B cell (primary cell): ENCODE measurements at regions not wholly inside any gene's neighbourhood (a gene's known extent, or its start where the extent isn't known, plus 50 kb on each side); places are given as distances from the start of the nearest gene placed in this dataset.

ENCODE experiments used
- ATAC-seq: fragments of 200-7000 bp; cut with Tn5 transposase; one replicate; pipeline ENCODE4 v1.10.0; 2021; ENCODE audit warnings: low read depth, mild to moderate bottlenecking, moderate number of reproducible peaks, moderate library complexity
- CTCF ChIA-PET: fragments of 350-600 bp; sonication (Branson Sonifier 250); formaldehyde crosslinking; loops from one replicate; lab custom pipeline; 2021; ENCODE audit warnings: antibody characterized with exemption, inconsistent platforms; lab: Charles Lee
- POLR2A ChIA-PET: fragments of 350-600 bp; sonication (Branson Sonifier 250); formaldehyde crosslinking; loops from one replicate; lab custom pipeline; 2021; ENCODE audit warnings: antibody characterized with exemption; lab: Charles Lee
- DNase-seq: peaks from one replicate; pipeline ENCODE4 v3.0.0; 2013
- H2AFZ ChIP-seq: 2 replicates; pipeline ENCODE4 v1.6.1; 2012; ENCODE audit warnings: mild to moderate bottlenecking, low read depth, low read length; ENCODE audit not compliant: insufficient read depth, poor library complexity, severe bottlenecking
- H3K27ac ChIP-seq, 2 donors: 1 replicate in 1 of 2; 2 replicates in 1 of 2; pipeline ENCODE4 v1.5.1; 2012 to 2013; ENCODE audit warnings: low read length in 2 of 2, mild to moderate bottlenecking in 2 of 2, moderate library complexity in 1 of 2
- H3K27me3 ChIP-seq, 4 experiments: fragments of 200-600 bp in 1 of 4; sonication (generic) in 1 of 4; replicated peaks in 1 of 4; 1 replicate in 2 of 4; 2 replicates in 2 of 4; pipeline versions ENCODE4 v1.6.1 to v1.7.0; 2013 to 2016; ENCODE audit warnings: low read length in 3 of 4, mild to moderate bottlenecking in 2 of 4, mixed read lengths in 1 of 4, moderate library complexity in 1 of 4; ENCODE audit not compliant: insufficient read depth in 4 of 4, control insufficient read depth in 3 of 4; ENCODE audit errors: control extremely low read depth in 1 of 4
- H3K36me3 ChIP-seq, 2 experiments: replicated peaks in 1 of 2; 1 replicate in 1 of 2; 2 replicates in 1 of 2; pipeline versions ENCODE4 v1.6.1 to v1.7.1; 2013; ENCODE audit warnings: low read length in 1 of 2; ENCODE audit not compliant: insufficient read depth in 2 of 2, control insufficient read depth in 1 of 2; ENCODE audit errors: control extremely low read depth in 1 of 2, extremely low read depth in 1 of 2
- H3K4me1 ChIP-seq, 2 donors: fragments of 200-600 bp in 1 of 2; sonication (generic) in 1 of 2; 1 replicate in 1 of 2; 2 replicates in 1 of 2; pipeline versions ENCODE4 v1.5.1 to v1.6.1; 2013 to 2017; ENCODE audit warnings: low read length in 2 of 2; ENCODE audit not compliant: control insufficient read depth in 2 of 2, insufficient read depth in 2 of 2
- H3K4me2 ChIP-seq: replicated peaks from 2 replicates; pipeline ENCODE3; 2012; ENCODE audit warnings: mild to moderate bottlenecking, low read depth, low read length; ENCODE audit not compliant: poor library complexity, severe bottlenecking
- H3K4me3 ChIP-seq, 5 experiments: fragments of 200-600 bp in 1 of 5; sonication (generic) in 1 of 5; 1 replicate in 3 of 5; 2 replicates in 2 of 5; pipeline versions ENCODE4 v1.5.1 to v1.7.0; 2011 to 2016; ENCODE audit warnings: low read length in 4 of 5, mild to moderate bottlenecking in 4 of 5, low read depth in 2 of 5, control low read depth in 1 of 5, moderate library complexity in 1 of 5; ENCODE audit not compliant: insufficient read depth in 1 of 5; ENCODE audit errors: control extremely low read depth in 1 of 5, extremely low read depth in 1 of 5
- H3K79me2 ChIP-seq: fragments of 200-600 bp; sonication (generic); one replicate; pipeline ENCODE4 v1.6.0; 2016; ENCODE audit warnings: low read length; ENCODE audit not compliant: control insufficient read depth, insufficient read depth
- H3K9ac ChIP-seq: fragments of 200-600 bp; sonication (generic); 2 replicates; pipeline ENCODE4 v1.6.1; 2017; ENCODE audit warnings: mild to moderate bottlenecking, low read length, moderate library complexity
- H3K9me3 ChIP-seq, 3 donors: one replicate each; pipeline versions ENCODE4 v1.6.1 to v1.7.1; 2013; ENCODE audit warnings: low read length in 2 of 3; ENCODE audit not compliant: control insufficient read depth in 2 of 3, insufficient read depth in 1 of 3; ENCODE audit errors: control extremely low read depth in 1 of 3
- H4K20me1 ChIP-seq: 2 replicates; pipeline ENCODE4 v1.6.0; 2012; ENCODE audit warnings: mild to moderate bottlenecking, low read length; ENCODE audit not compliant: insufficient read depth, control insufficient read depth, poor library complexity, severe bottlenecking
- H3K27ac Mint-ChIP-seq: one replicate; pipeline ENCODE4 v1.8.0; 2021; ENCODE audit warnings: mixed read lengths
- H3K27me3 Mint-ChIP-seq: one replicate; pipeline ENCODE4 v1.8.0; 2021; ENCODE audit warnings: mixed read lengths
- H3K4me1 Mint-ChIP-seq: one replicate; pipeline ENCODE4 v1.8.0; 2021; ENCODE audit warnings: mixed read lengths
- H3K4me3 Mint-ChIP-seq: one replicate; pipeline ENCODE4 v1.8.0; 2021; ENCODE audit warnings: mixed read lengths
- H3K9me3 Mint-ChIP-seq: one replicate; pipeline ENCODE4 v1.8.0; 2022; ENCODE audit warnings: mixed read lengths; ENCODE audit not compliant: insufficient read depth
- CTCF ChIP-seq: fragments of 200-600 bp; IDR thresholded peaks from one replicate; pipeline ENCODE4 v1.8.0; 2022; ENCODE audit warnings: antibody characterized with exemption, mild to moderate bottlenecking
- EZH2 ChIP-seq: IDR thresholded peaks from 2 replicates; pipeline ENCODE4 v1.6.1; 2012; ENCODE audit warnings: borderline replicate concordance, low read depth, mild to moderate bottlenecking, moderate library complexity, low read length; ENCODE audit not compliant: insufficient read depth, poor library complexity, severe bottlenecking
- WGBS: methylation state at CpG from one replicate; pipeline ENCODE4 v1.1.5; 2013; ENCODE audit warnings: missing lambda C conversion rate; ENCODE audit not compliant: insufficient coverage; 5-methylcytosine and 5-hydroxymethylcytosine counted together
- intact Hi-C: fragments of 100-400 bp; cut with micrococcal nuclease; formaldehyde crosslinking; loops from one replicate; pipeline ENCODE4 v1.10.0; 2022

- ChIA-PET POLR2A (no interaction called here), CTCF (no interaction called here)
- Mint-ChIP-seq H3K27me3 (no peaks in the 10 kb centered on the region), H3K27ac (no peak overlapping the region), H3K9me3 (no peaks in the 10 kb centered on the region), H3K4me3 (no peak overlapping the region), H3K4me1 (no peaks in the 10 kb centered on the region)
- H3K27ac ChIP-seq, result no peak overlapping the region
- TF ChIP-seq CTCF (no peak), EZH2 (no peak)
- no peaks in the 10 kb centered on the region for H4K20me1 ChIP-seq
- H2AFZ ChIP-seq, result no peak overlapping the region
- no peak overlapping the region for H3K4me3 ChIP-seq
- H3K9me3 ChIP-seq, result no peaks in the 10 kb centered on the region
- no peaks in the 10 kb centered on the region for H3K79me2 ChIP-seq
- no peak overlapping the region for H3K4me2 ChIP-seq
- DNase-seq, result no peak
- no peaks in the 10 kb centered on the region for H3K27me3 ChIP-seq
- no peaks in the 10 kb centered on the region for H3K36me3 ChIP-seq
- 94% methylated on average over 3 of the region's 7 CpGs for WGBS
- intact Hi-C loops, result no loop called here
- H3K4me1 ChIP-seq, result no peaks in the 10 kb centered on the region
- no peak overlapping the region for H3K9ac ChIP-seq
- no peak for ATAC-seq
These were observed 166.0 kb upstream of the GPR26 start for GRCh38 chr10:123500110-123500509.

GRCh38 chr10:123501148-123501547 is 165.0 kb upstream of the GPR26 start:
- no peaks in the 10 kb centered on the region for H3K27me3 Mint-ChIP-seq
- WGBS, result no CpG with 5 or more reads among the region's 3 CpGs
- H3K9me3 Mint-ChIP-seq, result no peaks in the 10 kb centered on the region
- H3K36me3 ChIP-seq, result no peaks in the 10 kb centered on the region
- no peaks in the 10 kb centered on the region for H3K4me1 ChIP-seq
- no peaks in the 10 kb centered on the region for H3K27me3 ChIP-seq
- H3K4me2 ChIP-seq, result no peak overlapping the region
- no peak for DNase-seq
- H3K27ac ChIP-seq, result no peak overlapping the region
- H3K4me3 Mint-ChIP-seq, result no peak overlapping the region
- ChIA-PET CTCF (no interaction called here), POLR2A (no interaction called here)
- H3K9ac ChIP-seq, result no peak overlapping the region
- TF ChIP-seq EZH2 (no peak), CTCF (no peak)
- no peaks in the 10 kb centered on the region for H3K9me3 ChIP-seq
- no peaks in the 10 kb centered on the region for H3K4me1 Mint-ChIP-seq
- no peaks in the 10 kb centered on the region for H4K20me1 ChIP-seq
- intact Hi-C loops, result no loop called here
- ATAC-seq, result no peak
- H2AFZ ChIP-seq, result no peak overlapping the region
- H3K4me3 ChIP-seq, result no peak overlapping the region
- no peaks in the 10 kb centered on the region for H3K79me2 ChIP-seq
- no peak overlapping the region for H3K27ac Mint-ChIP-seq
